B cell (primary cell): ENCODE measurements at regions not wholly inside any gene's neighbourhood (a gene's known extent, or its start where the extent isn't known, plus 50 kb on each side); places are given as distances from the start of the nearest gene placed in this dataset.

Experiments used
- CTCF ChIP-seq: fragments of 200-600 bp; IDR thresholded peaks from one replicate; pipeline ENCODE4 v1.8.0; 2022; ENCODE audit warnings: antibody characterized with exemption, mild to moderate bottlenecking
- EZH2 ChIP-seq: IDR thresholded peaks from 2 replicates; pipeline ENCODE4 v1.6.1; 2012; ENCODE audit warnings: borderline replicate concordance, low read depth, mild to moderate bottlenecking, moderate library complexity, low read length; ENCODE audit not compliant: insufficient read depth, poor library complexity, severe bottlenecking

DNA sequence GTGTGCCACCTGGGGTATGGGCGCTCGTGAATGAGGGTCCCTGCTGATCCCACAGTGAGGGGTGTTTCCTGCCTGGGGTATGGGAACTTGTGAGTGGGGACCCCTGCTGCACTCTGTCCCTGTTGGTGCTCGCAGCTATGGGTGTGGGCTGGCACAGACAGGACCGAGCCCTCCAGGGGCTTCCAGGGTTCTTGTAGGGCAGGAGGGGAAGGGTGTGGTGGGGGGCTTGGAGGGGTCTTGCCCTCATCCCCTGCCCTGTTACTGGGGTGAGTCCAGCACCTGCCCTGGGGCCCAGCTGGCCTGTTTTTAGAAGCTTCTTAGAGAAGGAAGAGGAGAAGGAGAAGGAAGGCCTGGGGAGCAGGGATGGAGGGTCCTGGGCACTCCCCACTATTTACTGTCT, 377.0 kb upstream of the NUPR2 start:
- TF ChIP-seq CTCF (no peak), EZH2 (no peak)
